Fibroblast of skin of abdomen (primary cell): ENCODE measurements at regions not wholly inside any gene's neighbourhood (a gene's known extent, or its start where the extent isn't known, plus 50 kb on each side); places are given as distances from the start of the nearest gene placed in this dataset.
"Not testable (repeated sequence)": the region's sequence is repeated elsewhere in the genome, so short reads cannot be mapped to it uniquely, and the experiment has no call there.

Experiments
- DNase-seq: peaks from one replicate; pipeline ENCODE4 v3.0.0-alpha.2; 2013

DNA sequence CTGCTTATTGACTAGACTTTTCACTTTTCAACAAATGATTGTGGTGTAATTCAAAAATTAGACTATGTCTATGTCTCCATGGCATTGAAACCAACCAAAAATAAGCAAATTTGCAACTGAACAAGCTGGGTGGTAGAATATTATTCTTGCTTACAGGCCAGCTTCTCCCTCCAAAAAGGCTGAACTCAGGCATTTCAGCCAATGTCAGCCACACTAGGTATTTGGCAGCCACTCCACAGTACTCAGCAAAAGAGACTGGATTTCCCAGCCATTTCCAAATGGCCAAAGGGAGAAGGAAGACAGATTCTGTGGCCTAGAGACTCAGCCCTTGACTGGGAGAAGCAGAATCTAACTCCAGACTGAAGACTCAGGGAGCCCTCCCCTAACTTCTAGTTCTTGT lies 121.8 kb upstream of the IRX5 start:
- DNase-seq = no peak

DNA sequence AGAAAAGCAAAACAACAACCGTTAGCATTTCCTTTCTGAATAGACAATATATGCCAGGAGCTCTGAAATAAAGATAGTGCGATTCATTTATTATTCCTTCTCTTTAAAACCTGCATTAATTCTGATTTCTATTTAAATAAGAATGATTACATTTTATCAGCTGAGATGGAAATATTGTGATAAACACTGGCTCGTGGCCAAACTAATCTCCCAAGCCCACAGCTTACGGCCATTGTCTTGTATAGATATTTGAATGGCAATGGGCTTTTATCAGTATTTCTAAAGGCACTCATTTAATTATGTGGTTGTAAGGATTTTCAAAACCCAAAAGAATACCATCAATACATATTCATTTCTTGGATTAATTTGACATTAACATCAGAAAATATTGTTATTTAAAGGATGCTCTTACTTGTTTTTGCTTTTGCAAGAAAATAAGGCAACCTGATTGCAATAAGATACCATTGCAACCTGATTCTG lies 123.7 kb upstream of the IRX5 start:
- no peak for DNase-seq

DNA sequence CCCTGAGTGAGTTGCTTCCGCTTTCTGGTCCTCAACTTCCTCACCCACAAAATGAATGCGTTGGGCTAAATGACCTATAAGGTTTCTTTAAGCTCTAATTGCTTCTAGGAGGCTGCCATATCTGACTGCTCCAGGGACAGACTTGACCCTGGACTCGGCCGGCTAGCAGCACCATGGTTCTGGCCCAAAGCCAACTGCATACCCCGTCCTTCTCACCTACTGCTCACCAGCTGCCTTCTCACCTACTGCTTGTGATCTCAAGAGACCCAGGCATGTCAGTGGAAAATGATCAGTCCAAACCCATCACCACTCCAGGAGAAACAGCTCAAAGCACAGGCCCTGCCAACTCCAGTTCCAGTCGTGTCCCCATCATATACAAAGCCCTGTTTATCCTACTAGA lies 124.3 kb upstream of the IRX5 start:
- no peak for DNase-seq

DNA sequence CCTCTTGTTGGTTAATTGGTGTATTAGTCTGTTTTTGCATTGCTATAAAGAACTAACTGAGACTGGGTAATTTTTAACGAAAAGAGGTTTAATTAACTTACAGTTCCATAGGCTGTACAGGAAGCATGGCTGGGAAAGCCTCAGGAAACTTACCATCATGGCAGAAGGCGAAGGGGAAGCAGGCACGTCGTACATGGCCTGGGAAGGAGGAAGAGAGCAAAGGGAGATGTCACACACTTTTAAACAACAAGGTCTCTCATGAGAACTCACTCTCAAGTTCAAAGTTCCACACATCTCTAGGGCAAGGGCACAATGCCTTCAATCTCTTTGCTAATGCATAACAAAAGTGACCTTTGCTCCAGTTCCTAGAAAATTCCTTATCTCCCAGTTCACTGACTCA lies 125.0 kb upstream of the IRX5 start:
- DNase-seq = no peak

DNA sequence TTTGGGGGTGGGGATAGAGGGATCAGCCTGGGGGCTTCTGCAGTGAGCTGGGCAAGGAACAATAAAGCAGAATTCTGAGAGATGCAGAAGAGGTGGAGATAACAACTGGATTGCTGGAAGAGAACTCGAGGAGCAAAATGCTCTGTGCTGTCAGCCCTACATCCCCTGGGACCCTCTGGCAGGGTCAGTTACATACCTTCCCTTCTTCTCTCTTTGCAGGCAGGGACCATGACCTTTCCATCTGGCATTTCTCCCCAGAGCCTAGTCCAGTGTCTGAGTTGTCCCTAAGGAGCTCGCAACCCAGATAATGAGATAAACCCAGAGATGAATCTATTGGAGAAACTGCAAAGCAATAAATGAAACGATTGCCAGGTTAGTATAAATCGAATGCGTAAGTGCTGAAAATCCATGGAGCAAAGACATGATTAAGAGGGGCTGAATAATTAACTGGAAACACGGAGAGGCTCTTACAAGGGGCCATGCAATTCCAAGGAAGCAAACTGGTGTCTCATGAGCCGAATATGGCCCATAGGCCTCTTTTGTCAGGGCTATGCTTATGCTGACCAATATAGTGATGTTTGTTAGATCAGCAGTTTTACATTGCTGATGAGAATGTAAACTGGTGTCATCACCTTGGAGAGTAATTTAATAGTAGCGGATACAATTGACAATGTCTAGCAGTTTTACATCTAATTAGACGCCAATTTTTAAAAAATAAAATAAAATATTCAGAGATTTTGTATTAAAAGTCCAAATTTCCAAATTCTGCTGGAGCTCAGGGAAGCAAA lies 129.4 kb upstream of the IRX5 start:
- DNase-seq = no peak

DNA sequence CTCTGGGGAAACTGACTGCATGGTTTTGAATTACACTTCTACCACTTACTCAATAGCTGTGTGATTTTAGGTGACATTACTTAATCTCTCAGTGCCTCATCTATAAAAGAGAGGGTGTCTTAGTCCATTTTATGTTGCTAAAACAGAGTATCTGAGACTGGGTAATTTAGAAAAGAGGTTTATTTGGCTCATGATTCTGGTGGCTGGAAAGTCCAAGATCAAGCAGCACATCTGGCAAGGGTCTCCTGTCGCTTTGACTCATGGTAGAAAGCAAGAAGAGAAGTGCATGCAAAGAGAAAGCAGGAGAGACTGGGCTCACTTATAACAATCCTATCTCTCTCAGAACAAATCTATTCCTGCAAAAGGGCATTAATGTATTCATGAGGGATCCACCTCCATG lies 132.4 kb upstream of the IRX5 start:
- no peak for DNase-seq

DNA sequence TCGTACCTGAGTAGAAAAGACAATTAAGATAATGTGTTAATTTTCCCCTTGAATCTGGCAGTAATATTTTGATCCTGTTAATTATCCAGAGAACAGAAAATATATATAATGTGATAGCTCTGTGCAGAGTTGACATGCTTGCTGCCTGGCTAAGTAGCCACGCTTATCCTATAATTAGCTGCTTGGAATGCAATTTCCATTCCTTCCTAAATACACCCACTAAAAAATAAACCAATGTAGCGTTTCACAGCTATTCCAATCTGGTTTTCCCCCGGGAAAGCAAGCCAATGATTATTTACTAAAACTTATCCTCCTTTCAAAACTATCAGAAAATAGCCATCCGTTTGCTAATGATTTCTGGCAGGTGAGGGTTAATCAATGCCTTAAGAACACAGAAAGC lies 134.5 kb upstream of the IRX5 start:
- no peak for DNase-seq

DNA sequence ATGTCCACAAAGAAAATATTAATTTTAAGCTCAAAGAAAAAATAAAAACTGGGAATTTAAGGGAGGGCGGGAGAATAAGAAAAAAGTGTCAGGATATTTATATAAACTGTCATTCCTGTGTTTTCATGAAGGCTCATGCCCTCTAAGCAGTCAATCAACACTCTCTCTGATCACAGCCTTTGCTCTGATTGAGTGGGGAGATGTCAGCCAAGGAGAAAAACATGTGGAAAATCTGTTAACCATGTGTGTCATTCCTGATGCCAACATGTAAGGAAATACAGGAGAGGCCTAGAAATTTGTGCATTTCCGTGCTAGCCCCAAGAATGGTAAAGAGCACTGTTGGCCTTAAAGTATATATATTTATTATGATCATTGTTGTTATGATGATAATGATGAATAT lies 137.9 kb upstream of the IRX5 start:
- DNase-seq = no peak

DNA sequence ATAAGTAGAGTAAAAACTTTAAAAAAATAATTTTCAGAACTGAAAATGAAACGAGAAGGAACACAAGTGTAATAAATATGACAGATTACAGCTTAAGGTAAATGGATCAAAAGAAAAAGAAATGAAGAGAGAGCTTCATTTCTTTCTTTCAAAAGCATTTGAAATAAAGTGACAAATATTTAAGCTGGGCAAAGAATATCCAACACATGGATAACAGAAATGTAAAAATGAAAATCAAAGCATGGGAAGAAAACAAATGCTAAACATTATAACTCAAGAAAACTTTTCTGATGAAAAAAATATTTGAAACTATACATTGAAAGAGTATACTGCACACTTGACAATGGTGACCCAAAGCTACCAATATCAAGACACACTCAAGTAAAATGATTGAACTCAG lies 143.6 kb upstream of the IRX5 start:
- DNase-seq = no peak

DNA sequence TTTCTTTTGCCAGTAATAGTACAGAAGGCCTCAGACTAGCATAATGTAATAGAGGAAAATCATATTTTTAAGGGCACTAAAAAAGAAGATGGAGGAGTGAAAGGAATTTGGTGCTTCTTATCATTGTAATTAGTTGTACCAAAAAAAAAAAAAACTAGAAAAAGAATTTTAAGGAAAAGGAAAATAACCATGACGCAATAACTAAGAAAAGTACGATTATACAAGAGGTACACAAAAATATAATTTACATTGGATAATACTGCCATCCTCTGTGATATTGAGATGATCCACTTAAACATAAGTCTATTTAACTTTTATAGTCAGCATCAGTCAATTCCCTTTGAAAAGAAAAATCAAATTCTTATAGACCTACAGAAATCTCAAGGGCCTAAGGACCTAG lies 146.7 kb upstream of the IRX5 start:
- DNase-seq = no peak

DNA sequence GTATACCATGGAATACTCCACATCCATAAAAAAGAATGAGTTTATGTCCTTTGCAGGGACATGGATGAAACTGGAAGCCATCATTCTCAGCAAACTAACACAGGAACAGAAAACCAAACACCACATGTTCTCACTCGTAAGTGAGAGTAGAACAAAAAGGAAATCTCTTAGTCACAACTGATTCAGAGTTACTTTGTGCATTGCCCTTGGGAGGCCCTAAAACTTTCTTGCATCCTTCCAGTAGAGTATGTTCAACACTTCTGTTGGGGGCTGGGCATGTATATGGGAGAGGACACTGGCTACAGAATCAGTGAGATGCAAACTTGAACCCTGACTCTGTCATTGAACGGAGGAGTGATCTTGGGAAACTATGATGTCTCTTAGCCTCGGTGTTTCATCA lies 147.4 kb upstream of the IRX5 start:
- DNase-seq = no peak

DNA sequence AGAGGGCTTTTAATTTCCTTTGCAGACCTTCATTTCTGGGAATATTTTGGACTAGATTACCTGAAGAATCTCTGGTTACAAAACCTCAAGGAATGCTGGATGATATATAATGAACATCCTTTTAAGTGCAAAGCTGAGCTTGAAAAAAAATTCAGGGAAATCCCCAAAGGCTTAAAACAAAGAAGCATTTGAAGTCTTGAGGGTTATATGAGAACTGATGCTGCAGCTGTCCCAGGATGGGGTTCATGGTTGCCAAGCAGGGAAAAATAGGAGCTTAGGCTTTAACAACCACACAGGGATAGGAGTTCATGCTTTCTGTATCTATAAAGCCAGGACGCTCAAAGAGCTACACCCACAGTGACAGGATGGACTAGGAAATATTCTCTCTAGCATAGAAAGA lies 150.4 kb upstream of the IRX5 start:
- no peak for DNase-seq

DNA sequence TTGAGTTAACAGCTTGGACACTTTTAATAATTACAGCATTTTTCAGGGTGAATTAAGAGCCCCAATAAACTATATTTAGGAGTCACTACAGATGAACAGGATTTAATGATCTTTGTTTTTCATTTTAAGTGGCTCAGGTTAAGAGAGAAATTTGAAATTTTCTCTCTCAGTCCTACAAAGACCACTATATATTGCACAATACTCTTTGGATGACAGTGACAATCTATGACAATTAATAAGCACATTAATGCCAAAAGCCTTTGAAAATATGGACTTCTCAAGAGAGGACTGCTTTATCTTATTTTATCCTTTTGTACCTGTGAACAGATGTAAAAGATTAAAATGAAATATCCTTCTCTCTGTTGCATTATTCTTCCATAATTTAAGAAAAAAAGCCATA lies 151.1 kb upstream of the IRX5 start:
- no peak for DNase-seq

DNA sequence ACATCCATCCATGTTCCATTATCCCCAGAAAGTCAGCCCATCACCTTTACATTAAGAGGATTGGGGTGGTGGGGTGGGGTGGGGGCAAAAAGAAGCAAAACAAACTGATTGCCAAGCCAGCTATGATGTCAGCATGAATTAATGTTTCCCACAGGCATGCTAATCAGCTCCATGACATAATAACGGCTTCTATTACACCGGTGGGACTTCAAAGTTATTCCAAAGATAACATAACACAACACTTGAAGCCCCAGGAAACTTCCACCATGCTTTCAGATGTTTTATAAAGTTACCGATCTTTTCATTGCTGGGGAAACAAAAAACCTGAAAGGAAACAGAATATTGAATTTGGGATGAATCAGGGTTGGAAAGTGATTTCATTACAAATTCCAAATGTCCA lies 155.9 kb upstream of the IRX5 start:
- DNase-seq = no peak

DNA sequence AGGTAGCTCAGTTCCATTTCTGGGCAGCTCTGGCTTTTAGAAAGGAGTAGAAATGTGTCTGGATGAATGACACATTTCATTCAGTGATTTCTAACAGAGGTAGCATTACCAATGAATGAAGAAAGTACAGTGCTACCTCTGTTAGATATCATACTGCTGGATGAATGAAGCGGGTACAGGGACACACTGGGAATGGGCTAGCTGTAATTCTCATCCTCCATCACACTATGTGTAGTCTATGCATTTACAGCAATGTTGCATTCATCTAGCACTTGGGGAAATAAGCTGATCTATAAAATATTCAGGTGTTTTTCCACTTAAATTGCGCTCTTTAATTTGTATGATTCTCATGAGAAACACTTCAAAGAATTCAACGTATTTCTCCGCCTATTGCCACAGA lies 158.3 kb upstream of the IRX5 start:
- DNase-seq = no peak

DNA sequence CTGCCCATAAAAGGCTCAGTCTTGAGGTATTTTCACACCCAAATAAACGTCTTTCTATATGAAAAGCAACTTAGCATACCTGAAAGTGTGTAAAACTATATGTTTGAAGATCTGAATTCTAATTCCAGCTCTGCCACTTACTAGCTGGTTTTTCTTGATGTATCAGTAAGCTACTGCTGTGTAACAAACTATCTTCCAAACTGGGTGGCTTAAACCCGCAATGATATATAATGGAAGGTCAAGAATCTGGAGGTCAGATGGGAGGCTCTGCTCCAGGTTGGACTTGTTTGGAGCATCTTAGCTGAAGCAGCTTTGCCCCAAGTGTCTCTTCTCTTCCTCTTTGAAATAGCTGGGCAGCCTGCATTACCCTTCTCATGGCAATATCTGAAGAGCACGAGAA lies 164.3 kb upstream of the IRX5 start:
- no peak for DNase-seq

DNA sequence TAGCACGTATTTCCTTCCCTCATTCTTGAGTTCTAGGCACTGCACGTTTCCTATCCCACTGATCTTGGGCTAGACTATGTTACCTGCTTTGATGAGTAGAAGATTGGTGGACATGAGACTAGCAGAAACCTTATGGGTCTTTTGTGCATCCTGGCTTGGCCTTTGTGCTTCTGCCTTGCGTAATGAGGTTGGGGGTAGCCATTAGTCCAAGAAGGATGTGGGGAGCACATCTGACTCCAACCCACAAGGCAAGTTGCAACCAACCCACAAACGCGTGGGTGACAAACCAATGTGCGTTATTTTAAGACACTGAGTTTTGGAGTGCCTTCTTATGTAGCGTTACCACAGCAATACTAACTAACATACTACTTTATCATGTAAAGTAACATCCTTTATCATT lies 180.4 kb upstream of the IRX5 start:
- no peak for DNase-seq

DNA sequence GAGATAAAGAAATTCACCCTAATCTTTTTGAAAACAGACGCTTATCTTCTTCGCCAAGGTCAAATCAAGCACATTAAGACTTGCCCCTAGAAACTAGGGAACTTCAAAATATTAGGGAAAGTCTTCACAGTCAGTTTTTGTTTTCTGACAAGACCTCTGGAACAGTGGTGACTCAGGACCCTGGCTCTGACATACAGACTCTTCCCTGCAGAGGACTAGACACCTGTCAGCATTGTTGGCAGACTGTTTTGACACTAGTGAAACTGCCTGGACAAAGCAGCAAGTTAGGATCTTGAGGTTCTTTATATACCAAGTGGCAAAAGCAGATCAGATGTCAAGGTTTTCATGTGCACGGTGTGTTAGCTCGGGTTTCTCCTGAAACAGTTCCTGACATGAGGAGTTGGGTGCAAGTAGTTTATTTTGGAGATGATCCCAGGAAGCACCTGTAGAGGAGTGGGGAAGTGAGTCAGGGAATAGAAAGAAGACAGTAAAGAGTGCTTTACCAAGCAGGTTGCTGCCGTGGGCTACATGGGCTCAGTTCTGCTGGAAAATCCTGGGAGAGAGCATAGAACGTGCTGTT lies 182.0 kb upstream of the IRX5 start:
- no peak for DNase-seq

DNA sequence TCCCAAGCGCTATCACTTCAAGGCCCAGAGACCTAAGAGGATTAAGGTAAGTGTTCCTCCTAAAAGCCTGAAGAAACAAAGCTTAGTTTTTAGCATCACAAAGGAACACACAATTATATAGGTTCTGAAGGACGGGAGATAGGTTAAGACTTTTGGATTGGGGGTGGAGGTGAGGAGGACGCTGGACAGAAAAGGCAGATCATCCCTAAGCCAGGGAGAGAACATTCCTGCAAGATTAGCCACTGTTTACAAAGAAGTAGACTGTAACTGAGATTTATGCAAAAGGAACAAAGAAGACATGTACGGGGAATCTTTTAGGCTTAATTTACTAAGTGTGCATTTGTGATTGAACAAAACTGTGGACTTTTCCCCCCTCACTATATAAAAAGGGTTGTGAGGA lies 184.1 kb upstream of the IRX5 start:
- DNase-seq = no peak

DNA sequence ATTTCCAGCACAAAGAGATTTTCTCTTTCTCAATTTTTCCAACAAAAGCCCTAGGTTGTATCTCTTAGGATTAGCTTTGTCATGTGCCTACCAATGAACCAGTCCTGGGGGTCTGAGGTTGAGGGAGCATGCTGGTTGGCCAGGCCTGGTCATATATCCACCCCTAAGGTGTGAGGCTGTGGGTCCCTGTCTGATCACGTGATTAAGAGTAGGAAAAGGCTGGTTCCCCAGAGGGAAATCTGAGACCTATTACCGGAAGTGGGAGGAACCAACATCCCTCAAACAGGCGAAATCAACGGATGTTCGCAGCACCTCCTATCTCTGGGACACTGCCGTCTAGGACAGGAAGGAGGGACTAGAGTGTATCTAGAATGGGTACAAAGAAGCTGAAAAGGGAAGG lies 185.7 kb upstream of the IRX5 start:
- DNase-seq = no peak

DNA sequence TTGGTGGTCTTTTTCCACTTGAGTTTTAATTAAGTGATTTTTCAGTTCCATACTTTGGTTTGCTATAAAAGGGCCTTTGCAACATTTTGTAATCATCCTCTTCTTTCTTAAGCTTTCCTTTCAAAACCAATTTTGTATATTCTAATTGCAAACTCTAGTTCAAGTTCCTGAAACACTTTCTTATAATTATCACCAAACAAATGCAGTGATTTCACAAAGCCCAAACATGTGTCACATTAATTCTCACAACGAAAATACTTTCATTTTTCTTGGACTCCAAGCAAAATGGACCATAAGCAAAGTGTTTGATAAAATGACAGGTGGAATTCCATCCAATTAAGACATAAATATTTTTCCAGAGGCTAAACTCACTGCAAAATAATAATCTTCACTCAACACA lies 188.2 kb upstream of the IRX5 start:
- no peak for DNase-seq

DNA sequence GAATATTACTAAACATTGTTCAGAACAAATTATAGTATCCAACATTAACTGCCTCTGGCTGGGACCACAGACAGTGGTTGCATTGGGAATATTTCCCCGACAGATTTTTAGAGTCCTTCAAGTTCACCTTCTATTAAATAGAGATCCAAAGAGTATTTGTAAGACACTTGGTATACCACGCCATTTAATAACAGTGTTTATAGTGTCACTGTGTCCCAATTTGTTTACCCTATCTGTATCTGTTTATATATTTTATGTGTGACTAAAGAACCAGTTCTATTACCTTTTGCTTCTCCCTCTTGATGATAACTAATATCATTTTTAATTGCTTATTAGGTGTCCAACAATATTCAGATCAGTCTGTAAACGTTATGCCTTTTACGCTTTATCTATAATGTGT lies 191.3 kb upstream of the IRX5 start:
- DNase-seq = no peak

DNA sequence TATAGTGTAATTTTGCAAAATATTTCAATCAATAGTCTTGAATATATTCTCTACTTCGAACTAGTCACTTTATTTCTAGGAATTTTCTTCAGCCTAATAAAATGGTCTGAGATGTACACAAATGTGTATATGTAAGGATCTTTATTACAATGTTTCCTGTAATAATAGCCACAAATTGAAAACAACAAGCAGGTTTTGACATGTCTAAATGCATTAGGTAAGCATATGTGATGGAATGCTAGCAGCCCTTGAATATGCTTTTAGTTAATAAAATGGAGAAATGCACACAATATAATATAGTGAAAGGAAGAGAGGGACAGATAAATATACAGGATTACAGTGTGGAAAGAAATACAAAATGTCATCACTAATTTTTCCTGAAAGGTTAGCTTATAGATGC lies 196.5 kb upstream of the IRX5 start:
- no peak for DNase-seq

DNA sequence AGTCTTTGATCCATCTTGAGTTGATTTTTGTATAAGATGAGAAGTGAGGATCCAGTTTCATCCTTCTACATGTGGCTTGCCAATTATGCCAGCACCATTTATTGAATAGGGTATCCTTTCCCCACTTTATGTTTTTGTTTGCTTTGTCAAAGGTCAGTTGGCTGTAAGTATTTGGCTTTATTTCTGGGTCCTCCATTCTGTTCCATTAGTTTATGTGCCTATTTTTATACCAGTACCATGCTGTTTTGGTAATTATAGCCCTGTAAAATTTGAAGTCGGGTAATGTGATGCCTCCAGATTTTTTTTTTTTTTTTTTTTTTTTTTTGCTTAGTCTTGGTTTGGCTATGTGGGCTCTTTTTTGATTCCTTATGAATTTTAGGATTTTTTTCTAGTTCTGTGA lies 203.0 kb upstream of the IRX5 start:
- DNase-seq = not testable (repeated sequence)
